H1 (cell line): ENCODE measurements at regions not wholly inside any gene's neighbourhood (a gene's known extent, or its start where the extent isn't known, plus 50 kb on each side); places are given as distances from the start of the nearest gene placed in this dataset.

Experiments used
- SP2 ChIP-seq: IDR thresholded peaks from 2 replicates; pipeline ENCODE4 v1.6.1; 2012; ENCODE audit warnings: mild to moderate bottlenecking, low read length, inconsistent platforms

GRCh38 chr1:209432443-209432825 is 151.1 kb upstream of the CAMK1G start (continued):
- TF ChIP-seq SP2, result no peak
